ENCODE measurements at regions not wholly inside any gene's neighbourhood (a gene's known extent, or its start where the extent isn't known, plus 50 kb on each side); places are given as distances from the start of the nearest gene placed in this dataset.
"Not testable (repeated sequence)": the region's sequence is repeated elsewhere in the genome, so short reads cannot be mapped to it uniquely, and the experiment has no call there.

DNA sequence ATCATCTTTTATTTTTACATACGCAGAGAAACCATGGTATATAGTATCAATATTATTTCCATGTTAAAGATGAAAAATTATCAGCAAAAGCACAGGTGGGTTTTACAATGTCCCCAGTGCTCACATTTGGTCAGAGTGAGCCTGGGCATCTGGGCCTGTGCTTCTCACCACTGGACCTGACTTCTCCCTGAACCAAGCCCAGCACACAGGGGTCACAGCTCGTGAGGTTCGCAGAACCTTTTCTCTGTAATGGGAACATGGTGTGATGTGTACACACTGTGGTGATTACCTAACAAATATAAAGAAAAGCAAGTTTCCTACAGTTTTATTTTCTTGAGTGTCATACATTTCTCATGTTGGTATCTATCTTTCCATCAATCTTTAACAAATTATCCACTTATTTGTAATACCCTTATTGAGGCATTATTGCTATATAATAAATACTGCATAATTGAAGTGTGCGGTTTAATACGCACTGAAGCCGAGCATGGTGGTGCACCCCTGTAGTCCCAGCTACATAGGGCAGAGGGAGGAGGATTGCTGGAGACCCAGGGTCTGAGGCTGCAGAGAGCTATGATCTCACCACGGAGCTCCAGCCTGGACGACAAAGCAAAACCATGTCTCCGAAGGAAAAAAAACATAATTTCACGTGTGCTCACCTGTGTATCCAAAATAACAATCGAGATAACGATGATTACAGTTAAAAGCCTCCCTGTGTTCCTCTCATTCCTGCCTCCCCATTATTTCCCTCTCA, 743.2 kb downstream of the TMEM121 start:
- DNase-seq (ENCODE audit: low read depth), result no peak
- H3K4me3 ChIP-seq (ENCODE audit: low read depth, low read length), result no peak overlapping the region
- TF ChIP-seq, protein P1, sequence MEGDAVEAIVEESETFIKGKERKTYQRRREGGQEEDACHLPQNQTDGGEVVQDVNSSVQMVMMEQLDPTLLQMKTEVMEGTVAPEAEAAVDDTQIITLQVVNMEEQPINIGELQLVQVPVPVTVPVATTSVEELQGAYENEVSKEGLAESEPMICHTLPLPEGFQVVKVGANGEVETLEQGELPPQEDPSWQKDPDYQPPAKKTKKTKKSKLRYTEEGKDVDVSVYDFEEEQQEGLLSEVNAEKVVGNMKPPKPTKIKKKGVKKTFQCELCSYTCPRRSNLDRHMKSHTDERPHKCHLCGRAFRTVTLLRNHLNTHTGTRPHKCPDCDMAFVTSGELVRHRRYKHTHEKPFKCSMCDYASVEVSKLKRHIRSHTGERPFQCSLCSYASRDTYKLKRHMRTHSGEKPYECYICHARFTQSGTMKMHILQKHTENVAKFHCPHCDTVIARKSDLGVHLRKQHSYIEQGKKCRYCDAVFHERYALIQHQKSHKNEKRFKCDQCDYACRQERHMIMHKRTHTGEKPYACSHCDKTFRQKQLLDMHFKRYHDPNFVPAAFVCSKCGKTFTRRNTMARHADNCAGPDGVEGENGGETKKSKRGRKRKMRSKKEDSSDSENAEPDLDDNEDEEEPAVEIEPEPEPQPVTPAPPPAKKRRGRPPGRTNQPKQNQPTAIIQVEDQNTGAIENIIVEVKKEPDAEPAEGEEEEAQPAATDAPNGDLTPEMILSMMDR (IDR thresholded peaks at IDR 0.05; ENCODE audit: insufficient read depth, low read length, poor library complexity, severe bottlenecking), result no peak
- no peaks in the 10 kb centered on the region for H3K27me3 ChIP-seq (ENCODE audit: control insufficient read depth, insufficient read depth, low read length)
- no peaks in the 10 kb centered on the region for H3K36me3 ChIP-seq (ENCODE audit: control insufficient read depth, insufficient read depth, low read length)

DNA sequence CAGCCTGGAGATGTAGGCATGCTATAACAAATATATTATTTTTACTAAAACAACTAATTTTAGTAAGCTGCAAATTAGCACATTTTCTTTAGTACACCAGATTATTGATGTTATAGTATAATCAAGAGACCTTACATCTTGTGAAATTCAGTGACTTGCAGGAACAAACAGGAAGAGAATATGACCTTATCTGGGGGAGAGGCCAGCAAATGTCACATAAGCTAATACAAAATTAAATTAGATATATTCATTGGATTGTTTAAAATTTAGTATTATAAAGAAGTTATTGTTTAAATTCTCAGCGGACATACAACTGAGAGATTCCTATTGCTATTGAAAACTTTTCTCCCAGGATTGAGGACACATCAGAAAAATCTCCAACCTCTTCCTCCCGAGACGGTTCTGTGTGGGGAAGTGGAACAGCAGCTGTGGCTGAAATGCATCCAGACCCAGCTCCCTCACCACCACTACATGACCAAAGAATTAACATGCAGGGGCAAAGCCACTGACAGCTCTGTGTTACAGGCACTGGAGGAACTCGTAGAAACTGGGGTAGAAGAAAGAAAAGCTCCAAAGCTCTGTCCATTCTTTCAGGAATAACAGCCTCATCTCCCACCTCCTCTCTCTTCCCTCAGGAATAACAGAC, 744.2 kb downstream of the TMEM121 start:
- not testable (repeated sequence) for H3K27me3 ChIP-seq (ENCODE audit: control insufficient read depth, insufficient read depth, low read length); H3K4me3 ChIP-seq (ENCODE audit: low read depth, low read length); DNase-seq (ENCODE audit: low read depth); H3K36me3 ChIP-seq (ENCODE audit: control insufficient read depth, insufficient read depth, low read length)

DNA sequence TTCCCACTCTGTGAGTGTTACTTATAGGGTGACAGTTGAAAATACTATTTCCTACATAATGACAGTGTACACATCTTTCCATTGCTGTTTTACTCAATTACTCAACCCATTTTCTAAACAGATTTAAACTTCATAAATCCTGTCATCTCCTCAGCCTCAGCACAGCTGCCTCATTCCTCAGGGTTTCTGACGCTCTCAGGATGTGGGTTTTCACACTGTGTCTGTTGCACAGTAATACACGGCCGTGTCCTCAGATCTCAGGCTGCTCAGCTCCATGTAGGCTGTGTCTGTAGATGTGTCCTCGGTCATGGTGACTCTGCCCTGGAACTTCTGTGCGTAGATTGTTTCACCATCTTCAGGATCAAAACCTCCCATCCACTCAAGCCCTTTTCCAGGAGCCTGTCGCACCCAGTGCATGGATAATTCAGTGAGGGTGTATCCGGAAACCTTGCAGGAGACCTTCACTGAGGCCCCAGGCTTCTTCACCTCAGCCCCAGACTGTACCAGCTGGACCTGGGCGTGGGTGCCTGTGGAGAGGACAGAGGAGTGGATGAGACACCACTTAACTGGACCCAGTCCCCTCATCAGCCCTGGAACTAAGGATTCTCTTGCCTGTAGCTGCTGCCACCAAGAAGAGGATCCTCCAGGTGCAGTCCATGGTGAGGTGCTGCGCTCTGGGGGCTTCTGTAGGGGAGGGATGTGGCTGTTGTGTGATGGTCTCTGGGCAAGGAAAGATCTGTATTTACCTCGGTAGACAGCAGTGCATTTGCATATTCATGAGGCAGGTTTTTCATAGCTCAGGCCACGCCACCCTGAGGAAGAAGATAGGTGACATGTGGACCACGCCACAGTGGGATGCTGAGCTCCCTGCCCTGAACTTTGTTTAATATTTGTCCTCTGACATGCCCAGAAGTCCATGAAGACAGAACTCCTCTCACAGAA, 750.2 kb downstream of the TMEM121 start:
- Histone ChIP-seq H3K4me3 (ENCODE audit: low read depth, low read length) (no peak overlapping the region), H3K27me3 (ENCODE audit: control insufficient read depth, insufficient read depth, low read length) (no peaks in the 10 kb centered on the region), H3K36me3 (ENCODE audit: control insufficient read depth, insufficient read depth, low read length) (no peaks in the 10 kb centered on the region)
- TF ChIP-seq, protein P1 (IDR thresholded peaks at IDR 0.05; ENCODE audit: insufficient read depth, low read length, poor library complexity, severe bottlenecking), result no peak
- DNase-seq (ENCODE audit: low read depth), result no peak

DNA sequence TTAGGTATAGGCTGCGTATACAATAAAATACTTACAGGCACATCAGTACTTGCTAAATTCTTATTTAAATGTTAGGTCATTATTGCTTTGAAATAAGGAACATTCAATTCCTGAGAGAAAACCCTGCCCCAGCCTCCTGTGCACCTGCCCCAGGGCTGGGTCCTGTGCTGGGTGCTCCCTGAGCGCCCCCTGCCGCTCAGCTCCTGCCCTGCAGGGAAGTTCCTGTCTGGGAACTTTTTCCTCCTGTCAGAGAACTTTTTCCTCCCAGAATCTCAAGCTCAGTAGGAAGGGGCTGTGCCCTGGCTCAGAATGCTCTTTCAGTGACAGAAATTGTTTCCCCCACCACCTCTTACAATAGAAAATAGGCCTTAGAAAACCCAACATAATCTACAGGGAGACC, 751.1 kb downstream of the TMEM121 start:
- DNase-seq (ENCODE audit: low read depth), result no peak
- H3K36me3 ChIP-seq (ENCODE audit: control insufficient read depth, insufficient read depth, low read length), result no peaks in the 10 kb centered on the region
- H3K4me3 ChIP-seq (ENCODE audit: low read depth, low read length), result no peak overlapping the region
- no peaks in the 10 kb centered on the region for H3K27me3 ChIP-seq (ENCODE audit: control insufficient read depth, insufficient read depth, low read length)
- TF ChIP-seq, protein P1 (IDR thresholded peaks at IDR 0.05; ENCODE audit: insufficient read depth, low read length, poor library complexity, severe bottlenecking), result no peak

- H3K36me3 ChIP-seq (ENCODE audit: control insufficient read depth, insufficient read depth, low read length), result no peaks in the 10 kb centered on the region
- no peaks in the 10 kb centered on the region for H3K27me3 ChIP-seq (ENCODE audit: control insufficient read depth, insufficient read depth, low read length)
- TF ChIP-seq, protein P1 (IDR thresholded peaks at IDR 0.05; ENCODE audit: insufficient read depth, low read length, poor library complexity, severe bottlenecking), result no peak
- no peak for DNase-seq (ENCODE audit: low read depth)
- no peak overlapping the region for H3K4me3 ChIP-seq (ENCODE audit: low read depth, low read length)
Observed at GRCh38 chr14:106280876-106281275, 754.5 kb downstream of the TMEM121 start.

- no peak overlapping the region for H3K4me3 ChIP-seq (ENCODE audit: low read depth, low read length)
- TF ChIP-seq, protein P1 (IDR thresholded peaks at IDR 0.05; ENCODE audit: insufficient read depth, low read length, poor library complexity, severe bottlenecking), result no peak
- H3K27me3 ChIP-seq (ENCODE audit: control insufficient read depth, insufficient read depth, low read length), result no peaks in the 10 kb centered on the region
- no peak for DNase-seq (ENCODE audit: low read depth)
- H3K36me3 ChIP-seq (ENCODE audit: control insufficient read depth, insufficient read depth, low read length), result no peaks in the 10 kb centered on the region
Observed at GRCh38 chr14:106286697-106287290, 760.4 kb downstream of the TMEM121 start.
